Chondrocyte (in vitro differentiated cells): ENCODE measurements at regions not wholly inside any gene's neighbourhood (a gene's known extent, or its start where the extent isn't known, plus 50 kb on each side); places are given as distances from the start of the nearest gene placed in this dataset.

Source experiments
- DNase-seq: peaks from one replicate; pipeline ENCODE4 v3.0.0; 2021; ENCODE audit warnings: mixed read lengths, low spot score
- H3K27ac Mint-ChIP-seq: one replicate; pipeline ENCODE4 v1.8.0; 2021; ENCODE audit warnings: mild to moderate bottlenecking, moderate library complexity, mixed read lengths; ENCODE audit not compliant: unreplicated experiment
- H3K27me3 Mint-ChIP-seq: 2 replicates; pipeline ENCODE4 v1.8.0; 2021; ENCODE audit warnings: low read depth, mixed read lengths
- H3K36me3 Mint-ChIP-seq: 2 replicates; pipeline ENCODE4 v1.8.0; 2021; ENCODE audit warnings: low read depth, mixed read lengths
- H3K4me1 Mint-ChIP-seq: 2 replicates; pipeline ENCODE4 v1.8.0; 2021; ENCODE audit warnings: low read depth, mild to moderate bottlenecking, mixed read lengths
- H3K4me3 Mint-ChIP-seq: one replicate; pipeline ENCODE4 v1.8.0; 2021; ENCODE audit warnings: mild to moderate bottlenecking, moderate library complexity, mixed read lengths; ENCODE audit not compliant: unreplicated experiment
- H3K9me3 Mint-ChIP-seq: 2 replicates; pipeline ENCODE4 v1.8.0; 2021; ENCODE audit warnings: low read depth, mixed read lengths
- TF ChIP-seq, protein P1 (sequence below): fragments of 200-600 bp; sonication (generic); IDR thresholded peaks from 2 replicates; pipeline ENCODE4 v1.5.0; 2021; ENCODE audit warnings: antibody characterized with exemption, mild to moderate bottlenecking, moderate library complexity

- no peak for DNase-seq
- Mint-ChIP-seq H3K27me3 (no peaks in the 10 kb centered on the region), H3K4me3 (no peak overlapping the region), H3K36me3 (no peaks in the 10 kb centered on the region), H3K4me1 (peaks cover 3% of the 10 kb centered on the region), H3K27ac (no peak overlapping the region), H3K9me3 (peaks cover 23% of the 10 kb centered on the region)
- TF ChIP-seq, protein P1, sequence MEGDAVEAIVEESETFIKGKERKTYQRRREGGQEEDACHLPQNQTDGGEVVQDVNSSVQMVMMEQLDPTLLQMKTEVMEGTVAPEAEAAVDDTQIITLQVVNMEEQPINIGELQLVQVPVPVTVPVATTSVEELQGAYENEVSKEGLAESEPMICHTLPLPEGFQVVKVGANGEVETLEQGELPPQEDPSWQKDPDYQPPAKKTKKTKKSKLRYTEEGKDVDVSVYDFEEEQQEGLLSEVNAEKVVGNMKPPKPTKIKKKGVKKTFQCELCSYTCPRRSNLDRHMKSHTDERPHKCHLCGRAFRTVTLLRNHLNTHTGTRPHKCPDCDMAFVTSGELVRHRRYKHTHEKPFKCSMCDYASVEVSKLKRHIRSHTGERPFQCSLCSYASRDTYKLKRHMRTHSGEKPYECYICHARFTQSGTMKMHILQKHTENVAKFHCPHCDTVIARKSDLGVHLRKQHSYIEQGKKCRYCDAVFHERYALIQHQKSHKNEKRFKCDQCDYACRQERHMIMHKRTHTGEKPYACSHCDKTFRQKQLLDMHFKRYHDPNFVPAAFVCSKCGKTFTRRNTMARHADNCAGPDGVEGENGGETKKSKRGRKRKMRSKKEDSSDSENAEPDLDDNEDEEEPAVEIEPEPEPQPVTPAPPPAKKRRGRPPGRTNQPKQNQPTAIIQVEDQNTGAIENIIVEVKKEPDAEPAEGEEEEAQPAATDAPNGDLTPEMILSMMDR: no peak
Measured at GRCh38 chr3:5290915-5291314, 103.4 kb downstream of the EDEM1 start.

DNA sequence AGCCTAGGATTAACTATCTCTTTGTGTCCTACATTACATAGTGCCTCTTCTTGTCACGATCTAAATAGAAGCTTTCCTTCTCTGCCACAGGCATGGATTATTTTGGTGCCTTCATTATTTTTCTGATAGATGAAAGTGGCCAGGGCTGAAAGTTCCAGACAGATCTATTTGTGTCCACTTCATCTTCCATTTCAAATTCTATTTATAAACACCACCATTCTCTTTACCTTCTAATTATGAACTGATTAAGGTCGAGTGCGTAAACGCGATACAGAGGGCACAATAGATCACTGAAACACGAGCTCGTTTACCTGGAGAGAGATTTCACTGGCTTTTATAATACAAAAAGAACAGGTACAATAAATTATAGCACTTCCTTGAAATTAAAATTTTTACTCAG is 105.0 kb downstream of the EDEM1 start:
- Mint-ChIP-seq H3K4me3 (no peak overlapping the region), H3K27ac (no peak overlapping the region), H3K27me3 (no peaks in the 10 kb centered on the region), H3K36me3 (no peaks in the 10 kb centered on the region), H3K4me1 (peaks cover 3% of the 10 kb centered on the region), H3K9me3 (peaks cover 23% of the 10 kb centered on the region)
- TF ChIP-seq, protein P1: no peak
- DNase-seq: no peak

GRCh38 chr3:5293207-5293606 is 105.7 kb downstream of the EDEM1 start:
- Mint-ChIP-seq H3K27me3 (no peaks in the 10 kb centered on the region), H3K9me3 (peaks cover 16% of the 10 kb centered on the region), H3K36me3 (no peaks in the 10 kb centered on the region), H3K27ac (no peak overlapping the region), H3K4me1 (peaks cover 3% of the 10 kb centered on the region), H3K4me3 (no peak overlapping the region)
- TF ChIP-seq, protein P1: no peak
- no peak for DNase-seq

- H3K4me3 Mint-ChIP-seq: no peak overlapping the region
- TF ChIP-seq, protein P1: no peak
- H3K4me1 Mint-ChIP-seq: peaks cover 3% of the 10 kb centered on the region
- peaks cover 4% of the 10 kb centered on the region for H3K27me3 Mint-ChIP-seq
- no peaks in the 10 kb centered on the region for H3K36me3 Mint-ChIP-seq
- no peak overlapping the region for H3K27ac Mint-ChIP-seq
- DNase-seq: no peak
- peaks cover 9% of the 10 kb centered on the region for H3K9me3 Mint-ChIP-seq
Measured at GRCh38 chr3:5294356-5294755, 106.8 kb downstream of the EDEM1 start.

DNA sequence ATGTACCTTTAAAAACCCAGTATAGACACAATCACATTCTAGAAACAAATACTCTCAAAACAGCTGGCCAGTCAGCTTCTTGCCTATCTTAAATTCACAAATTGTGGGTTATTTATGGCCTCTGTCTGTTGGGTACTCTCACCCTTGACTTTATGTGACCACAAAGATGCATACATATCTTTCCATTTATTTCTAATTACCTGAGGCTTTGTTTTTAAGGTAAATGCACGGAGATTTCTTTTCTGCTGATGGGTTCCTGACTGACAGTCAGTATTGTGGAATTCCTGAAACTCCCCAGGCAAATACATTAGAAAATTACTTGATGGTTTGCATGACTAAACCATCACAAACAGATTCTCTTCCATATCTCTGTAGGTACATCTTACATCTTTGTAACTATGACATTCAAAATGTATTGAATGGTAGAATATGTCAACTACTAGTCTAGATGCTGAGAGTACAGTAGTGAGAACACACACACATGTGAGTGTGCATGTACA is 107.7 kb downstream of the EDEM1 start:
- peaks cover 3% of the 10 kb centered on the region for H3K4me1 Mint-ChIP-seq
- H3K27ac Mint-ChIP-seq: no peak overlapping the region

More for the DNA sequence above, 107.7 kb downstream of the EDEM1 start:
- Mint-ChIP-seq H3K27me3 (peaks cover 8% of the 10 kb centered on the region), H3K4me3 (no peak overlapping the region), H3K36me3 (no peaks in the 10 kb centered on the region), H3K9me3 (peaks cover 9% of the 10 kb centered on the region)
- DNase-seq: no peak
- TF ChIP-seq, protein P1: no peak
